ENCODE measurements at regions not wholly inside any gene's neighbourhood (a gene's known extent, or its start where the extent isn't known, plus 50 kb on each side); places are given as distances from the start of the nearest gene placed in this dataset.
"Not testable (repeated sequence)": the region's sequence is repeated elsewhere in the genome, so short reads cannot be mapped to it uniquely, and the experiment has no call there.

GRCh38 chr19:28563964-28564921 is 648.7 kb downstream of the UQCRFS1 start:
- H3K4me3 ChIP-seq (ENCODE audit: low read length): no peak overlapping the region
- TF ChIP-seq ZNF274 (IDR thresholded peaks at IDR 0.05; ENCODE audit: low read depth, low read length): no peak

GRCh38 chr19:28560786-28561185 is 652.2 kb downstream of the UQCRFS1 start:
- no peak overlapping the region for H3K4me3 ChIP-seq (ENCODE audit: low read length)
- TF ChIP-seq ZNF274 (IDR thresholded peaks at IDR 0.05; ENCODE audit: low read depth, low read length): no peak

DNA sequence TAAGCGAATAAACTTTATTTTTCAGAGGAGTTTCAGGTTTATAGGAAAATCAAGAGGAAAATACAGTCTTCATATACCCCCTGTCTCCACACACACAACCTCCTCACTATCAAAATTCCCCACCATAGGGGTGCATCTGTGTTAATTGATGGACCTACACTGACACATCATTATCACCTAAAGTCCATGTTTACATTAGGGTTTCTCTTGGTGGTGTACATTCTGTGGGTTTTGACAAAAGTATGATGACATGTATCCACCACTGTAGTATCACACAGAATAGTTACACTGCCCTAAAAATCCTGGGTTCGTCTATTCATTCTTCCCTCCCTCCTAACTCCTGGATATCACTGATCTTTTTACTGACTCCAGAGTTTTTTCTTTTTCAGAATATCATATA is 654.2 kb downstream of the UQCRFS1 start:
- TF ChIP-seq ZNF274 (IDR thresholded peaks at IDR 0.05; ENCODE audit: low read depth, low read length): no peak
- H3K4me3 ChIP-seq (ENCODE audit: low read length): no peak overlapping the region

DNA sequence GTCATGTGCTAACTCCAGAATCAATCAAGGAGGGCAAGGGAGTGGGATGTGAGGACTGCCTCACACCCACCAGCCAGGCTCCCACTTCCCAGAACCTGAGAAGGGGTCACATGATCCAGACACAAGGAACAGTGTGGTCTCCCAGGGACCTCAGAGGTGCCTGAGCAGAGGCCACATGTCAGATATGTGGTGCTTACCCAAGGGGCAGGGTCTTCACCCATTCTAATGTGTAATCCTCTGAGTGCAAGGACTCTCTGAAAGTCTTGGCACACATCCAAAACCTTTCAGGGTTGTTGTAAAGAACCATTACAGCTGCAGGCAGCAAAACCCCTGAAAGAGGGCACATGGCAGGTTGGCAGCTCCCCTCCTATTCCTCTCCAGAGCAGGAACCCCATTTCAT is 656.6 kb downstream of the UQCRFS1 start:
- no peak overlapping the region for H3K4me3 ChIP-seq (ENCODE audit: low read length)
- TF ChIP-seq ZNF274 (IDR thresholded peaks at IDR 0.05; ENCODE audit: low read depth, low read length): no peak

DNA sequence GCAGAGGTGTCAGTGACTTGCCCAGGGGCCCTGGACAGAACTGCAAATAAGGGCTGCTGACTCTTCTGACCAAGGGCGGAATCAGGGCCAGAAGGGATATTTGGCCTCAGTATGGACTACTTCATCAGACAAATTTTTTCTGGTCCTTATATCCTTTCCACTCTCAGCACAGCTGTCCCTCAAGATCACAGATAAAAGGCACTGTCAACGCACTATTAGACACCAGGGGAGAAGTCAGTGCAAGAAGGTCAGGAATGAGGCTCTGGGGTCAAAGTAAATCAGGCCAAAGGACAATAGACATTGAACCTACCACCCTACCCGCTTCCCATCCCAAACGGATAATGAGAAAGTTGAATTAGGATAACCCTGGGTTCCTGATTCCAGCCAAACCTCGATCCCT is 657.6 kb downstream of the UQCRFS1 start:
- no peak overlapping the region for H3K4me3 ChIP-seq (ENCODE audit: low read length)
- TF ChIP-seq ZNF274 (IDR thresholded peaks at IDR 0.05; ENCODE audit: low read depth, low read length): no peak

DNA sequence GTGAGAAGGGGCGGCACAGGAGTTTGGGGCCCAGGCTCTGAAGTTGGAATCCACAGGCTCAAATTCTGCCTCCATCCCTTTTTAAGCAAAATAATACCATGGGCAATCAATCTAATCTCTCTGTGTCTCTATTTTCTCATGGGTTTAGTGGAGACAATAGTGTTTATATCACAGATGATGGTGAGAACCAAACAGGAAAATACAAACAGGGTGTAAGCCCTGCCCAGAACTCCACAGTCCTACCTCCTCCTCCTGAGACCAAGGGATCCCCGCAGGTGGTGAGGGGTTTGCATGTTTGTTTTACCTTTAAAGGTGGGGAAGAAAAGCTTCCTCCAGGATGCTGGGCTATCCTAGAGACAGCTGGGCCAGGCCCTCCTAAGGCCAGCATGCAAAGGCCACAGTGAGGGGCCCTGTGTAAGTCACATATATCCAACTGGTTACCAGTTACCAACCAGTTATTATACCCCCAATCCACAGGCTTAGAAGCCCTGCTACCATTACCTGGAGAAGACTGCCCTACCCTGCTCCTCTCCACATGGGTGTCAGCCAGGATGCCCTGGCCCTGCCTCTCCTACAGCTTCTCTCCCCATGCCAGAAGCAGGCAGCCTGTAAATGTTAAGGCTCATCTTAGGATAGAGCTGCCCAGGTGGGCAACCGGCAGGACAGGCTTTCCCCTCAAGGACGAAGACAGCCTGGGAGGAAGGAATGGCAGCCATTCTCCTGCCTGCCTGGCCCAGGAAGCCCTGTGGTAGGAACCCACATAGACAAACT is 658.4 kb downstream of the UQCRFS1 start:
- TF ChIP-seq ZNF274 (IDR thresholded peaks at IDR 0.05; ENCODE audit: low read depth, low read length): no peak
- H3K4me3 ChIP-seq (ENCODE audit: low read length): no peak overlapping the region

- no peak for TF ChIP-seq ZNF274 (IDR thresholded peaks at IDR 0.05; ENCODE audit: low read depth, low read length)
- H3K4me3 ChIP-seq (ENCODE audit: low read length): no peak overlapping the region
These were observed 659.2 kb downstream of the UQCRFS1 start for GRCh38 chr19:28553764-28554163.

GRCh38 chr19:28553005-28553404 is 659.9 kb downstream of the UQCRFS1 start:
- H3K4me3 ChIP-seq (ENCODE audit: low read length): no peak overlapping the region

DNA sequence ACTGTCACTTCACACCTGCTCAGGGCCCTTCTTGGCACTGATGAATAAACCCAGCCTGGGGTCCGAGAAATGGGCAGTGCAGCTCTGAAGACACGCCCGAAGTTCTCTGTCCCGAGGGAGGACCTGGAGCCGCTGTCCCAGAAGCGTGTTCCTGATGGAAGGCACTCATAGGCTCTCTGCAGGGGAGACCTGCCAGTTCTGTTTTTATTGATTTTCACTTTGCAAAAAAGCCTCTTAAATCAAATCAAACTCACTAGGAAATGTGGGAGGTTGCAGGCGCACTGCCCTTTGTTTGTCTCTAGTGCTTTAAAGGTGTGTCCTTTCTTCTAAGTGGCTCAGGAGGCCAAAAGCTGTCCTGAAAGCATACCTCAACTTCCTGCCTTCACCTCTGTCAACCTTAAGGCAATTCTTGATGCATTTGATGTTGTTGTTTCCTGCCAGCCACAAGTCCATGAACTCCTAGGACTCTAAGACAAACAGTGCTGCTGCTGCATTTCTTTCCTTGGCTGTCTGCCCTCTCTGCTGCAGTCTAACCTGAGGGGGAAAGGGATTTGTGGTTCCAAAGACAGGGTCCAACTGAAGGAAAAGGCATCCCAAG is 663.2 kb downstream of the UQCRFS1 start:
- no peak for TF ChIP-seq ZNF274 (IDR thresholded peaks at IDR 0.05; ENCODE audit: low read depth, low read length)
- H3K4me3 ChIP-seq (ENCODE audit: low read length): no peak overlapping the region

More at GRCh38 chr19:28553005-28553404, 659.9 kb downstream of the UQCRFS1 start:
- no peak for TF ChIP-seq ZNF274 (IDR thresholded peaks at IDR 0.05; ENCODE audit: low read depth, low read length)

- no peak for TF ChIP-seq ZNF274 (IDR thresholded peaks at IDR 0.05; ENCODE audit: low read depth, low read length)
- H3K4me3 ChIP-seq (ENCODE audit: low read length): no peak overlapping the region
These were observed 666.7 kb downstream of the UQCRFS1 start for GRCh38 chr19:28546148-28546685.

GRCh38 chr19:28545397-28545796 is 667.6 kb downstream of the UQCRFS1 start:
- H3K4me3 ChIP-seq (ENCODE audit: low read length): not testable (repeated sequence)

DNA sequence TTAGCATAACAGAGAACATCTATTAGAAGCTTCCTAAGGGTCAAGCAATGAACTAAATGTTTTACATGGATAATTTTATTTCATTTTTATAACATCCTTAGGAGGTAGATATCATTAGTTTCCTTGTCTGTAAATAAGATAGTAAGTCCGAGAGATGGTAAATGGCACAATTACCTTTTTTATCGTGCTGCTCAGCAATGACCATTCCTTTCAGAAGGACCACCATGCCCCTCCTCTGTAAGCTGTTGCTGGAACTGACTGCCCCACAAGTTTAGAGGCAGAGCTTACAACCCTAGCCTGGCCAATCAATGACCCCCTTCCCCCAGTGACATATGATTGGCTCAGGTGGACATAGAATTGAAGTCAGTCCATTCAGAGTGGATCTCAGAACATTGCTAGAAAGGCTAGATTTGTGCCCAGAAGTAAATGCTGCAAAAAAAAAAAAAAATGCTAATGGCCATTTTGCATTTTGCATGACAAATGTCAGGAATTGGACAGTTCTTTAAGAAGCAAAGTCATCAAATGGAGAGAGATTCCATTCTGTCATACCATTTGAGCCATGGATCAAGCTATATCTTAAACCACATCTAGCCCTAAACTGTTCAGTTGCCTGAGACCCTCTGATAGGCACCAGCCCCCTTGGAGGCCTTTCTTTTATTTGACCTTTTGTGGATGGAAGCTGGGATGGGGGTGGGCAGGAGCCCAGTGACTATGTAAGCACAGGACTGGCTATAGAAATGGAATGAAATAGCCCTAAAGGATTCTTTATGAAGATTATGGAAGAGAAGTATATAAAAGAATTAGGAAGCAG is 668.3 kb downstream of the UQCRFS1 start:
- H3K4me3 ChIP-seq (ENCODE audit: low read length): no peak overlapping the region
- no peak for TF ChIP-seq ZNF274 (IDR thresholded peaks at IDR 0.05; ENCODE audit: low read depth, low read length)

- no peak overlapping the region for H3K4me3 ChIP-seq (ENCODE audit: low read length)
- TF ChIP-seq ZNF274 (IDR thresholded peaks at IDR 0.05; ENCODE audit: low read depth, low read length): no peak
These were observed 669.6 kb downstream of the UQCRFS1 start for GRCh38 chr19:28543244-28543776.

All from GM08714 (cell line).